Stromal cell of bone marrow (primary cell): ENCODE measurements at regions not wholly inside any gene's neighbourhood (a gene's known extent, or its start where the extent isn't known, plus 50 kb on each side); places are given as distances from the start of the nearest gene placed in this dataset.

Source experiments
- DNase-seq: peaks from one replicate; pipeline ENCODE4 v3.0.0-alpha.2; 2012; ENCODE audit warnings: low read depth

- DNase-seq: no peak
Measured at GRCh38 chr13:58048670-58049069, 417.1 kb downstream of the PCDH17 start.

- DNase-seq: no peak
Measured at GRCh38 chr13:58051396-58051795, 419.9 kb downstream of the PCDH17 start.

GRCh38 chr13:58051807-58052375 is 420.3 kb downstream of the PCDH17 start:
- no peak for DNase-seq

- no peak for DNase-seq
Measured at GRCh38 chr13:58056426-58056825, 424.9 kb downstream of the PCDH17 start.

GRCh38 chr13:58059624-58060023 is 428.1 kb downstream of the PCDH17 start:
- DNase-seq: no peak

- DNase-seq: no peak
Measured at GRCh38 chr13:58080806-58081205, 449.3 kb downstream of the PCDH17 start.

GRCh38 chr13:58081301-58081820 is 449.8 kb downstream of the PCDH17 start:
- no peak for DNase-seq

- DNase-seq: no peak
Measured at GRCh38 chr13:58083064-58083463, 451.5 kb downstream of the PCDH17 start.

- no peak for DNase-seq
Measured at GRCh38 chr13:58085274-58085673, 453.7 kb downstream of the PCDH17 start.

GRCh38 chr13:58085819-58086218 is 454.3 kb downstream of the PCDH17 start:
- no peak for DNase-seq

- DNase-seq: no peak
Measured at GRCh38 chr13:58087566-58087965, 456.0 kb downstream of the PCDH17 start.

- no peak for DNase-seq
Measured at GRCh38 chr13:58093394-58093793, 461.9 kb downstream of the PCDH17 start.

- DNase-seq: no peak
Measured at GRCh38 chr13:58097831-58098230, 466.3 kb downstream of the PCDH17 start.

GRCh38 chr13:58119351-58119750 is 487.8 kb downstream of the PCDH17 start:
- no peak for DNase-seq

GRCh38 chr13:58119804-58120203 is 488.3 kb downstream of the PCDH17 start:
- no peak for DNase-seq

- DNase-seq: no peak
Measured at GRCh38 chr13:58126496-58126895, 495.0 kb downstream of the PCDH17 start.

GRCh38 chr13:58134012-58134411 is 502.5 kb downstream of the PCDH17 start:
- no peak for DNase-seq

- DNase-seq: no peak
Measured at GRCh38 chr13:58134525-58134924, 503.0 kb downstream of the PCDH17 start.

- DNase-seq: no peak
Measured at GRCh38 chr13:58142952-58143351, 511.4 kb downstream of the PCDH17 start.

- no peak for DNase-seq
Measured at GRCh38 chr13:58144616-58145015, 513.1 kb downstream of the PCDH17 start.

GRCh38 chr13:58151452-58151851 is 519.9 kb downstream of the PCDH17 start:
- no peak for DNase-seq

GRCh38 chr13:58160980-58161379 is 529.4 kb downstream of the PCDH17 start:
- DNase-seq: no peak

GRCh38 chr13:58165617-58166016 is 534.1 kb downstream of the PCDH17 start:
- no peak for DNase-seq

GRCh38 chr13:58181111-58181510 is 549.6 kb downstream of the PCDH17 start:
- no peak for DNase-seq
